GM12873 (cell line): ENCODE measurements at regions not wholly inside any gene's neighbourhood (a gene's known extent, or its start where the extent isn't known, plus 50 kb on each side); places are given as distances from the start of the nearest gene placed in this dataset.

Experiments used
- TF ChIP-seq, protein P1 (sequence below): IDR thresholded peaks from 2 replicates; pipeline ENCODE4 v1.5.1; 2012; ENCODE audit warnings: low read depth, mild to moderate bottlenecking, moderate library complexity, low read length, control low read depth; ENCODE audit not compliant: insufficient read depth; ENCODE audit errors: missing control alignments

DNA sequence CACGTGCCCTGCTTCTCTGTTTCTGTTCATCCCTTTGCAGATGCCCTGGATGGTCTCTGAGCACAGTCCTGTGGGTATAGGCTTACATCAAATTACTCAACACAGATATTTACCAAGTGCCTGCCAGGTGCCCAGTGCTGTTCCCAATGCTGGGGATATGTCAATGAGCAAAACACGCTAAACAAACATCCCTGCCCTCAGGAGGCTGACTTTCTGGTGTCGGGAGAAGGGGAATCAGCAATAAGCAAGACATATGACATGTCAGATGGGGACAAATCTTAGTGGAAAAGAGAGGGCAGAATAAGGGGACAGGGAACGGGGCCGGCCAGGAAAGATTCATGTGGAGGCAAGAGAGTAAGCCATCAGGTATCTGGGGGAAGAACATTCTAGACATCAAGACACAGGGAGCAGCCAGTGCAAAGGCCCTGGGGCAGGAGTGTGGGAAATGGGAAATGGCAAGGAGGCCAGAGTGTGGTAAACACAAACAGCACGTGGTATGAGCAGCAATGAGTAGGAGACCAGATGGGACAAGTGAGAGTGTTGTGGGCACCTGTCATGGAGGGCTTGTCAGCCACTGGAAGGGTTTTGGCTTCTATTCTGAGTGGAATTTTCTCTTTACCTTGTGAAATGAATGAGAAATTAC, 160.2 kb upstream of the KAZN start:
- TF ChIP-seq, protein P1, sequence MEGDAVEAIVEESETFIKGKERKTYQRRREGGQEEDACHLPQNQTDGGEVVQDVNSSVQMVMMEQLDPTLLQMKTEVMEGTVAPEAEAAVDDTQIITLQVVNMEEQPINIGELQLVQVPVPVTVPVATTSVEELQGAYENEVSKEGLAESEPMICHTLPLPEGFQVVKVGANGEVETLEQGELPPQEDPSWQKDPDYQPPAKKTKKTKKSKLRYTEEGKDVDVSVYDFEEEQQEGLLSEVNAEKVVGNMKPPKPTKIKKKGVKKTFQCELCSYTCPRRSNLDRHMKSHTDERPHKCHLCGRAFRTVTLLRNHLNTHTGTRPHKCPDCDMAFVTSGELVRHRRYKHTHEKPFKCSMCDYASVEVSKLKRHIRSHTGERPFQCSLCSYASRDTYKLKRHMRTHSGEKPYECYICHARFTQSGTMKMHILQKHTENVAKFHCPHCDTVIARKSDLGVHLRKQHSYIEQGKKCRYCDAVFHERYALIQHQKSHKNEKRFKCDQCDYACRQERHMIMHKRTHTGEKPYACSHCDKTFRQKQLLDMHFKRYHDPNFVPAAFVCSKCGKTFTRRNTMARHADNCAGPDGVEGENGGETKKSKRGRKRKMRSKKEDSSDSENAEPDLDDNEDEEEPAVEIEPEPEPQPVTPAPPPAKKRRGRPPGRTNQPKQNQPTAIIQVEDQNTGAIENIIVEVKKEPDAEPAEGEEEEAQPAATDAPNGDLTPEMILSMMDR = no peak

DNA sequence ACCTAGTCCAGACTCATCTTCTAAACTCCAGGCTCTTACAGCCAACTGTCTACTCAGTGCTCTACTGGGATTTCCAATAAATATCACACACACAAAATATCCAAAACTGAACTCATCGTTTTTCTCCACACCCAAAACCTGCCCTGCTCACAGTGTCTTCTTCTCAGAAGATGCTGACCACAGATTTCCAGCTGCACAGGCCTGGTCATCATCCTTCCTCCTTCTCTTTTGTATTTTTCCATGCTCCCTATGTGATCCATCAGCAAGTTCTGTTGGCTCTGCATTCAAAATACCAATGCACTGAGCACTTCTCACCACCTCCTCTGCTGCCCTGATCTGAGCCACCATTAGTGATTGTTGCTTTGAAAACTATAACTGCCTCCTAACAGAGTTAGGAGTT, 159.5 kb upstream of the KAZN start:
- TF ChIP-seq, protein P1 = no peak

DNA sequence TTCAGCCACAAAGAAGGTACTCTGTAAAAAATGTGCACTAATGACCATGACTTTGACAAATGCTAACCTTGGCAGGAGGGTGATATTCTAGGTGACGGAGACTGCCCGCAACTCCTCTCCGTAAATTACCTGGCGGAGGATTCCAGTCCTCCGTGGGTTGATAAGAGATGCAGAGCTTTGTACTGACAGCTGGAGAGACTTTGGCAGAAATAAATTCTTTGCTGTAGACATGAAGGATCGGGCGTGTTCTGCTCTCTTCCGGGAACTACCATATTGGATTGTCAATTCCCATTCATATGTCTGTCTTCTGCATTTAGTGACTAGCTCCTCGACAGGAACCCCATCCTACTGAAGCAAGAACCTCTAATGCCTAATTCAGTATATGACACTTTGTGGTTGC, 158.3 kb upstream of the KAZN start:
- TF ChIP-seq, protein P1 = no peak

DNA sequence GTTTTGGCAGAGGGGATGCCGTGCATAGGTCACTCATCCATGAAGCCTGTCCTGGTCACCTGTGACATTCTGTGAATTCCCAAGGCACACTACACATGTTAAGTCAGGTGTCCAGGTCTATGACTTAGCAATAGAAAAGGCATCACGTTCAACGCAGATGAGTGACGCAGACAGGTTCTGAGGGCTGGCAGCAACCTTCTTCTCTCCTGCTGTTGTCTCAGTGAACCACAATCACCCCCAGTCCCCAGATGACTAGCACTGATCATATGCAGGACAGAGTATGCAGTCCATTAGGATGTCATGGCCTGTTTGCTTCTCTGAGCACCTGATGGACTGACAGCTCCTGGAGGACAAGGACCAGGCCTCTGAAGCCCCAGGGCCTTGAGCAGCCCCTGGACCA, 157.8 kb upstream of the KAZN start:
- TF ChIP-seq, protein P1 = no peak

DNA sequence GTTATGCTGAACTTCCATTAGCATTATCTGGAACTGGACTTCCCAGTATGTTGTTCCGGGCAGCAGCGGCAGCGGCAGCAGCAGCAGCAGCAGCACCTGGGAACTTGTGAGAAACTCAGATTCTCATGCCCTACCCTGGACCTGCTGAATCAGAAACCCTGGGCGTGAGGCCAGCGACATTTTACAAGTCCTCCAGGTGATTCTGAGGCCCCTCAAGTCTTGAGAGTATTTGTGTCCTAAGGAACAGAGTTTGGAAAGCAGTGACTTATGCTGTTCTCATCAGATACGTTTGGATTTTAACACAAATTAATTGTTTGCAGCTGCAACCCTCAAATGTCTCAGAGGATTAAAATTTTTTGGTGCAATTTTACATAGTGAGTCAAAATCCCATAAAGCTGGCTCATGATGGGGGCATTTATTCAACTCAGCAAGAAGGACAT, 157.2 kb upstream of the KAZN start:
- TF ChIP-seq, protein P1 = no peak

DNA sequence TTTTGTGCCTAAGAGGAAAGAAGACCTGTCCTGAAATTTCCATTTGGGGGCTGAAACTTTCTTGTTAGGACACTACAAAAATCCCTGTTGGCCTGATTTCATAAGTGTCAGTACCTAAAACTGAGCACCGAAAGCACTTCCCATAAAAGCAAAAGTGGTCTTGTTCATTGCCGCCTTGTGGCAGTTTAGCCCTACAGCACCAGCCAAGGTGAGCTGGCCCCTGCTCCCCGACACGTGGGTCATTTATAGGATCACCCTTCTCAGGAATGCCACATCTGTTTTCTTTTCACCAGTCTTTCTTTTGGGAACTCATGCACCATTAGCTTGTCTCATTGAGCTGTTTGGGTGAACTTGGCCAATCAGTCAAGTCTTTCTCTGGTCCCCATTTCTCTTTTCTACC, 155.8 kb upstream of the KAZN start:
- TF ChIP-seq, protein P1 = no peak

DNA sequence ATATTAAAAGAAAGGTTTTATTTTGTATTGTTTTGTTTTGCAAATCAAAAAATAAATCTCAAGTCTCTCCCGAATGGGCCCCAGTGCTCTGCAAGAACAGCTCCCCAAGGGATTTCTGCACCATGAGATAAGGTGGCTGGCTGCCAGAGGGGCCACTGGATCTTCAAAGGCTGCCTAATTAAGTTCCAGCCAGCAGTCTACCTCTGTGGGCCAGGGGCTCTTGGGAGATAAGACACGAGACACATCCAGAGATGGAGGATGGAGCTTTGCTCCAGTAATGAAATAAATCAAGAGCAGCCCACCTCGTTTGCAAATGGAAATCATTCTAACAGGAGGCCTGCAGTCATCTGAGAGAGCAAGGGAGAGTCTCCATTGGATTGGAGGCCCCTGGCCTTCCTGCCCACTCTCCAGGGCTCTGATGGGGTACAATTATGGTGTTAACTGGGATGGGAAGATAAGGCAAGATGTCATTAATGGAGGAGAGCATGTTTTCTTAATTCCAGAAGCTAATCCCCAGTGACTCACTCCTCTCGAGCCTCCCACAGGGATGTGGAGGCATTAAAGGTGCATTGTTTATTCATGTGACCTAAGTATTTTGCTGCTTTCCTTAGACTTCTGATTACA, 155.2 kb upstream of the KAZN start:
- TF ChIP-seq, protein P1 = no peak
